ENCODE measurements at regions not wholly inside any gene's neighbourhood (a gene's known extent, or its start where the extent isn't known, plus 50 kb on each side); places are given as distances from the start of the nearest gene placed in this dataset.
"Not testable (repeated sequence)": the region's sequence is repeated elsewhere in the genome, so short reads cannot be mapped to it uniquely, and the experiment has no call there.

- CTCF ChIA-PET = no interaction called here
- Mint-ChIP-seq H3K27me3 (ENCODE audit: low read depth) (no peaks in the 10 kb centered on the region), H3K4me1 (ENCODE audit: low read depth) (no peaks in the 10 kb centered on the region), H3K27ac (no peak overlapping the region), H3K4me3 (no peak overlapping the region), H3K36me3 (ENCODE audit: low read depth) (no peaks in the 10 kb centered on the region), H3K9me3 (peaks cover 4% of the 10 kb centered on the region)
- intact Hi-C loops (cut with micrococcal nuclease) = no loop called here
- no peak for DNase-seq
Measured at GRCh38 chr2:210938228-210938627, 381.8 kb downstream of the CPS1 start.

- no peaks in the 10 kb centered on the region for H3K27me3 Mint-ChIP-seq (ENCODE audit: low read depth)
- peaks cover 5% of the 10 kb centered on the region for H3K9me3 Mint-ChIP-seq
- H3K4me3 Mint-ChIP-seq = no peak overlapping the region
- no peak overlapping the region for H3K27ac Mint-ChIP-seq
- H3K4me1 Mint-ChIP-seq (ENCODE audit: low read depth) = no peaks in the 10 kb centered on the region
- intact Hi-C loops (cut with micrococcal nuclease) = no loop called here
- DNase-seq = no peak
- CTCF ChIA-PET = no interaction called here
- H3K36me3 Mint-ChIP-seq (ENCODE audit: low read depth) = no peaks in the 10 kb centered on the region
Measured at GRCh38 chr2:210946395-210946794, 390.0 kb downstream of the CPS1 start.

GRCh38 chr2:210950434-210951060, 394.1 kb downstream of the CPS1 start:
- H3K27ac Mint-ChIP-seq; H3K4me1 Mint-ChIP-seq (ENCODE audit: low read depth); H3K9me3 Mint-ChIP-seq; DNase-seq; intact Hi-C loops (cut with micrococcal nuclease); H3K4me3 Mint-ChIP-seq; H3K27me3 Mint-ChIP-seq (ENCODE audit: low read depth); CTCF ChIA-PET; H3K36me3 Mint-ChIP-seq (ENCODE audit: low read depth): not testable (repeated sequence)

GRCh38 chr2:210954386-210954907, 398.0 kb downstream of the CPS1 start:
- DNase-seq = no peak
- no peaks in the 10 kb centered on the region for H3K36me3 Mint-ChIP-seq (ENCODE audit: low read depth)
- no peak overlapping the region for H3K27ac Mint-ChIP-seq
- no peak overlapping the region for H3K4me3 Mint-ChIP-seq
- no peaks in the 10 kb centered on the region for H3K27me3 Mint-ChIP-seq (ENCODE audit: low read depth)
- peaks cover 2% of the 10 kb centered on the region for H3K9me3 Mint-ChIP-seq
- intact Hi-C loops (cut with micrococcal nuclease) = no loop called here
- no peaks in the 10 kb centered on the region for H3K4me1 Mint-ChIP-seq (ENCODE audit: low read depth)
- CTCF ChIA-PET = no interaction called here

- Mint-ChIP-seq H3K4me3 (no peak overlapping the region), H3K4me1 (ENCODE audit: low read depth) (no peaks in the 10 kb centered on the region), H3K9me3 (peaks cover 2% of the 10 kb centered on the region), H3K36me3 (ENCODE audit: low read depth) (no peaks in the 10 kb centered on the region), H3K27ac (no peak overlapping the region), H3K27me3 (ENCODE audit: low read depth) (no peaks in the 10 kb centered on the region)
- DNase-seq = no peak
- intact Hi-C loops (cut with micrococcal nuclease) = no loop called here
- CTCF ChIA-PET = no interaction called here
Measured at GRCh38 chr2:210955591-210955990, 399.2 kb downstream of the CPS1 start.

GRCh38 chr2:210956101-210956500, 399.7 kb downstream of the CPS1 start:
- Mint-ChIP-seq H3K4me3 (no peak overlapping the region), H3K4me1 (ENCODE audit: low read depth) (no peaks in the 10 kb centered on the region), H3K27ac (no peak overlapping the region), H3K27me3 (ENCODE audit: low read depth) (no peaks in the 10 kb centered on the region), H3K9me3 (peaks cover 2% of the 10 kb centered on the region), H3K36me3 (ENCODE audit: low read depth) (no peaks in the 10 kb centered on the region)
- CTCF ChIA-PET = no interaction called here
- intact Hi-C loops (cut with micrococcal nuclease) = no loop called here
- DNase-seq = no peak

GRCh38 chr2:210961249-210961648, 404.9 kb downstream of the CPS1 start:
- Mint-ChIP-seq H3K27ac (no peak overlapping the region), H3K4me3 (no peak overlapping the region), H3K27me3 (ENCODE audit: low read depth) (no peaks in the 10 kb centered on the region), H3K4me1 (ENCODE audit: low read depth) (no peaks in the 10 kb centered on the region), H3K9me3 (peaks cover 3% of the 10 kb centered on the region), H3K36me3 (ENCODE audit: low read depth) (no peaks in the 10 kb centered on the region)
- DNase-seq = no peak
- intact Hi-C loops (cut with micrococcal nuclease) = no loop called here
- CTCF ChIA-PET = no interaction called here

GRCh38 chr2:210963386-210963785, 407.0 kb downstream of the CPS1 start:
- Mint-ChIP-seq H3K4me1 (ENCODE audit: low read depth) (no peaks in the 10 kb centered on the region), H3K36me3 (ENCODE audit: low read depth) (no peaks in the 10 kb centered on the region), H3K27me3 (ENCODE audit: low read depth) (no peaks in the 10 kb centered on the region), H3K27ac (no peak overlapping the region), H3K9me3 (peaks cover 3% of the 10 kb centered on the region), H3K4me3 (no peak overlapping the region)
- intact Hi-C loops (cut with micrococcal nuclease) = no loop called here
- CTCF ChIA-PET = no interaction called here
- DNase-seq = no peak

GRCh38 chr2:210964141-210964764, 407.9 kb downstream of the CPS1 start:
- Mint-ChIP-seq H3K36me3 (ENCODE audit: low read depth) (no peaks in the 10 kb centered on the region), H3K4me3 (no peak overlapping the region), H3K27me3 (ENCODE audit: low read depth) (no peaks in the 10 kb centered on the region), H3K9me3 (peaks cover 3% of the 10 kb centered on the region), H3K27ac (no peak overlapping the region), H3K4me1 (ENCODE audit: low read depth) (no peaks in the 10 kb centered on the region)
- CTCF ChIA-PET = no interaction called here
- intact Hi-C loops (cut with micrococcal nuclease) = no loop called here
- DNase-seq = no peak

GRCh38 chr2:210965472-210965871, 409.1 kb downstream of the CPS1 start:
- intact Hi-C loops (cut with micrococcal nuclease) = no loop called here
- no peaks in the 10 kb centered on the region for H3K36me3 Mint-ChIP-seq (ENCODE audit: low read depth)
- no peaks in the 10 kb centered on the region for H3K27me3 Mint-ChIP-seq (ENCODE audit: low read depth)
- peaks cover 3% of the 10 kb centered on the region for H3K9me3 Mint-ChIP-seq
- CTCF ChIA-PET = no interaction called here
- H3K4me3 Mint-ChIP-seq = no peak overlapping the region
- H3K27ac Mint-ChIP-seq = no peak overlapping the region
- no peaks in the 10 kb centered on the region for H3K4me1 Mint-ChIP-seq (ENCODE audit: low read depth)
- DNase-seq = no peak

- no peak for DNase-seq
- no peak overlapping the region for H3K4me3 Mint-ChIP-seq
- no peak overlapping the region for H3K27ac Mint-ChIP-seq
- no peaks in the 10 kb centered on the region for H3K36me3 Mint-ChIP-seq (ENCODE audit: low read depth)
- H3K4me1 Mint-ChIP-seq (ENCODE audit: low read depth) = no peaks in the 10 kb centered on the region
- no peaks in the 10 kb centered on the region for H3K27me3 Mint-ChIP-seq (ENCODE audit: low read depth)
- CTCF ChIA-PET = no interaction called here
- H3K9me3 Mint-ChIP-seq = peaks cover 3% of the 10 kb centered on the region
- intact Hi-C loops (cut with micrococcal nuclease) = no loop called here
Measured at GRCh38 chr2:210966330-210966729, 409.9 kb downstream of the CPS1 start.

- no peak for DNase-seq
- CTCF ChIA-PET = no interaction called here
- no peaks in the 10 kb centered on the region for H3K27me3 Mint-ChIP-seq (ENCODE audit: low read depth)
- H3K4me1 Mint-ChIP-seq (ENCODE audit: low read depth) = no peaks in the 10 kb centered on the region
- H3K27ac Mint-ChIP-seq = no peak overlapping the region
- intact Hi-C loops (cut with micrococcal nuclease) = no loop called here
- peaks cover 2% of the 10 kb centered on the region for H3K9me3 Mint-ChIP-seq
- H3K36me3 Mint-ChIP-seq (ENCODE audit: low read depth) = no peaks in the 10 kb centered on the region
- H3K4me3 Mint-ChIP-seq = no peak overlapping the region
Measured at GRCh38 chr2:210971431-210971830, 415.0 kb downstream of the CPS1 start.

GRCh38 chr2:210986806-210987205, 430.4 kb downstream of the CPS1 start:
- H3K4me1 Mint-ChIP-seq (ENCODE audit: low read depth) = not testable (repeated sequence)

More at GRCh38 chr2:210986806-210987205, 430.4 kb downstream of the CPS1 start:
- CTCF ChIA-PET = interaction anchor here (0.9 kb wide), 1 partner anchor 9 kb away, joined by 3 read pairs; no protein-coding TSS in a partner anchor
- H3K27me3 Mint-ChIP-seq (ENCODE audit: low read depth); H3K4me3 Mint-ChIP-seq; H3K36me3 Mint-ChIP-seq (ENCODE audit: low read depth); DNase-seq; H3K27ac Mint-ChIP-seq; intact Hi-C loops (cut with micrococcal nuclease): not testable (repeated sequence)
- peaks cover 10% of the 10 kb centered on the region for H3K9me3 Mint-ChIP-seq

Data from activated naive CD4-positive, alpha-beta T cell treated with anti-CD3 and anti-CD28 coated beads for 36 hours (primary cell).